Esophagus muscularis mucosa (tissue), 4 donors: ENCODE measurements at regions not wholly inside any gene's neighbourhood (a gene's known extent, or its start where the extent isn't known, plus 50 kb on each side); places are given as distances from the start of the nearest gene placed in this dataset.

ENCODE experiments used
- DNase-seq: peaks from one replicate; pipeline ENCODE4 v3.0.0-alpha.2; 2017; ENCODE audit errors: extremely low spot score
- H3K27ac ChIP-seq, 4 donors: fragments of 200-600 bp; sonication (generic); replicated peaks in 1 of 4; 1 replicate in 3 of 4; 2 replicates in 1 of 4; pipeline ENCODE4 v1.5.1; 2016 to 2019; ENCODE audit warnings: mild to moderate bottlenecking in 1 of 4
- H3K27me3 ChIP-seq, 4 donors: fragments of 200-600 bp; sonication (generic); one replicate each; pipeline versions ENCODE4 v1.5.1 to v1.6.0; 2016 to 2019
- H3K36me3 ChIP-seq, 4 donors: fragments of 200-600 bp; sonication (generic); one replicate each; pipeline ENCODE4 v1.5.1; 2016 to 2019
- H3K4me1 ChIP-seq, 4 donors: fragments of 200-600 bp; sonication (generic); one replicate each; pipeline ENCODE4 v1.5.1; 2016 to 2019
- H3K4me3 ChIP-seq, 4 donors: fragments of 200-600 bp; sonication (generic); 1 replicate in 2 of 4; 2 replicates in 2 of 4; pipeline ENCODE4 v1.5.1; 2016 to 2019; ENCODE audit warnings: mild to moderate bottlenecking in 4 of 4, moderate library complexity in 1 of 4
- H3K9me3 ChIP-seq, 4 donors: fragments of 200-600 bp; sonication (generic); 1 replicate in 3 of 4; 2 replicates in 1 of 4; pipeline ENCODE4 v1.5.1; 2016 to 2019
- CTCF ChIP-seq, 3 experiments: fragments of 200-600 bp in 2 of 3; fragments of 450-650 bp in 1 of 3; sonication (generic) in 2 of 3; IDR thresholded peaks; one replicate each; pipeline ENCODE4 v1.5.1; 2017 to 2019; ENCODE audit warnings: antibody characterized with exemption in 3 of 3, mild to moderate bottlenecking in 2 of 3, moderate library complexity in 1 of 3
- EP300 ChIP-seq: sonication (generic); formaldehyde crosslinking; IDR thresholded peaks from one replicate; pipeline ENCODE4 v1.6.1; 2017; ENCODE audit warnings: antibody characterized with exemption
- POLR2A ChIP-seq: fragments of 450-650 bp; IDR thresholded peaks from one replicate; pipeline ENCODE4 v1.6.1; 2017; ENCODE audit warnings: antibody characterized with exemption, moderate library complexity, mild to moderate bottlenecking, low read depth
- POLR2AphosphoS5 ChIP-seq, 2 donors: sonication (generic); formaldehyde crosslinking; IDR thresholded peaks; one replicate each; pipeline ENCODE4 v1.6.1; 2017; ENCODE audit warnings: antibody characterized with exemption in 2 of 2
- WGBS: methylation state at CpG from one replicate; pipeline ENCODE4 v1.1.5; 2018; 5-methylcytosine and 5-hydroxymethylcytosine counted together
- intact Hi-C: fragments of 100-400 bp; cut with DNase I; formaldehyde crosslinking; loops from one replicate; pipeline ENCODE4 v1.15.1; 2023

- Histone ChIP-seq H3K27ac (no peak overlapping the region), H3K27me3 (no peaks in the 10 kb centered on the region), H3K9me3 (no peaks in the 10 kb centered on the region), H3K4me1 (no peaks in the 10 kb centered on the region), H3K36me3 (no peaks in the 10 kb centered on the region), H3K4me3 (no peak overlapping the region)
- intact Hi-C loops, result no loop called here
- DNase-seq, result no peak
- 78% methylated on average over 4 of the region's 4 CpGs for WGBS
- TF ChIP-seq POLR2A, result no peak
- no peak for TF ChIP-seq CTCF (IDR thresholded peaks at IDR 0.05)
- TF ChIP-seq EP300, result no peak
- TF ChIP-seq POLR2AphosphoS5 (IDR thresholded peaks at IDR 0.05), result no peak
Measured at GRCh38 chr13:30559274-30559673, 58.4 kb upstream of the USPL1 start.

- WGBS, result 79% methylated on average over 6 of the region's 6 CpGs
- Histone ChIP-seq H3K27me3 (no peaks in the 10 kb centered on the region), H3K27ac (no peak overlapping the region), H3K4me3 (no peak overlapping the region), H3K4me1 (no peaks in the 10 kb centered on the region), H3K9me3 (no peaks in the 10 kb centered on the region), H3K36me3 (no peaks in the 10 kb centered on the region)
- TF ChIP-seq CTCF (IDR thresholded peaks at IDR 0.05) (no peak), POLR2AphosphoS5 (IDR thresholded peaks at IDR 0.05) (no peak), POLR2A (no peak), EP300 (no peak)
- no peak for DNase-seq
- intact Hi-C loops, result no loop called here
Measured at GRCh38 chr13:30560212-30560611, 57.5 kb upstream of the USPL1 start.

- Histone ChIP-seq H3K27me3 (no peaks in the 10 kb centered on the region), H3K4me1 (no peaks in the 10 kb centered on the region), H3K9me3 (no peaks in the 10 kb centered on the region), H3K27ac (no peak overlapping the region), H3K36me3 (no peaks in the 10 kb centered on the region), H3K4me3 (no peak overlapping the region)
- WGBS, result 97% methylated on average over 4 of the region's 4 CpGs
- intact Hi-C loops, result no loop called here
- TF ChIP-seq EP300 (no peak), POLR2AphosphoS5 (IDR thresholded peaks at IDR 0.05) (no peak), CTCF (IDR thresholded peaks at IDR 0.05) (no peak), POLR2A (no peak)
- DNase-seq, result no peak
Measured at GRCh38 chr13:30561511-30561910, 56.2 kb upstream of the USPL1 start.

GRCh38 chr13:30564489-30564888 lies 53.2 kb upstream of the USPL1 start:
- DNase-seq, result no peak
- Histone ChIP-seq H3K9me3 (no peaks in the 10 kb centered on the region), H3K27ac (no peak overlapping the region), H3K36me3 (no peaks in the 10 kb centered on the region), H3K4me1 (peaks cover 0 to 5% (median 0%) of the 10 kb centered on the region in 4 donors), H3K27me3 (no peaks in the 10 kb centered on the region), H3K4me3 (no peak overlapping the region)
- intact Hi-C loops, result no loop called here
- 94% methylated on average over 2 of the region's 2 CpGs for WGBS
- TF ChIP-seq POLR2A, result no peak
- no peak for TF ChIP-seq EP300
- no peak for TF ChIP-seq POLR2AphosphoS5 (IDR thresholded peaks at IDR 0.05)
- no peak for TF ChIP-seq CTCF (IDR thresholded peaks at IDR 0.05)

- Histone ChIP-seq H3K36me3 (no peaks in the 10 kb centered on the region), H3K27ac (no peak overlapping the region), H3K4me3 (no peak overlapping the region), H3K9me3 (no peaks in the 10 kb centered on the region), H3K4me1 (peaks cover 0 to 12% (median 11%) of the 10 kb centered on the region in 4 donors), H3K27me3 (no peaks in the 10 kb centered on the region)
- 100% methylated on average over 1 of the region's 1 CpG for WGBS
- intact Hi-C loops, result no loop called here
- DNase-seq, result no peak
- TF ChIP-seq POLR2AphosphoS5 (IDR thresholded peaks at IDR 0.05) (no peak), POLR2A (no peak), EP300 (no peak), CTCF (IDR thresholded peaks at IDR 0.05) (no peak)
Measured at GRCh38 chr13:30565658-30566057, 52.1 kb upstream of the USPL1 start.
